ENCODE measurements at regions not wholly inside any gene's neighbourhood (a gene's known extent, or its start where the extent isn't known, plus 50 kb on each side); places are given as distances from the start of the nearest gene placed in this dataset.
A peak's percentile ranks its signal among the peaks of the same experiment; 100 is the strongest.

DNA sequence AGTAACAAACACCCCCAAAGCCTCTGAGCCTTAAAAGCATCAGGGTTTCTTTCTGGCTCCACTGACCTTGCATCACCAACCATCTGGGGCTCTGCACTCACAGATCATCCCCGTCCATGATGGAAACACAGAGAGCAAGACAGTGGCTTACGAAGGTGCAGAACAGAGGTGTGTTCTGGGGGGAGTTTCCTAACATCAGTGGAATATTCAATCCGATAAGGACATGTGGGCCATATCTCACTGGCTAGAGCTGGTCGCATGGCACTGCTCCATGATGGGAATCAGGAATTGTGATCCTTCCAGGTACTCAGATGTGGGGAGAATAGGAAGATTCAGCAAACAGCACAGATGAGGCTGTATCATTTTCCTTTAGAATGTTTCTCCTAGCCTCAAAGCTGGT is 457.2 kb downstream of the IRS2 start:
- H3K4me3 ChIP-seq: no peak overlapping the region
- no peaks in the 10 kb centered on the region for H3K27me3 ChIP-seq
- intact Hi-C loops (cut with DNase I): no loop called here
- no peaks in the 10 kb centered on the region for H3K4me1 ChIP-seq
- H3K27ac ChIP-seq: no peak overlapping the region
- H3K9me3 ChIP-seq: no peaks in the 10 kb centered on the region
- DNase-seq (no peak), ATAC-seq (no peak)
- TF ChIP-seq, protein P1, sequence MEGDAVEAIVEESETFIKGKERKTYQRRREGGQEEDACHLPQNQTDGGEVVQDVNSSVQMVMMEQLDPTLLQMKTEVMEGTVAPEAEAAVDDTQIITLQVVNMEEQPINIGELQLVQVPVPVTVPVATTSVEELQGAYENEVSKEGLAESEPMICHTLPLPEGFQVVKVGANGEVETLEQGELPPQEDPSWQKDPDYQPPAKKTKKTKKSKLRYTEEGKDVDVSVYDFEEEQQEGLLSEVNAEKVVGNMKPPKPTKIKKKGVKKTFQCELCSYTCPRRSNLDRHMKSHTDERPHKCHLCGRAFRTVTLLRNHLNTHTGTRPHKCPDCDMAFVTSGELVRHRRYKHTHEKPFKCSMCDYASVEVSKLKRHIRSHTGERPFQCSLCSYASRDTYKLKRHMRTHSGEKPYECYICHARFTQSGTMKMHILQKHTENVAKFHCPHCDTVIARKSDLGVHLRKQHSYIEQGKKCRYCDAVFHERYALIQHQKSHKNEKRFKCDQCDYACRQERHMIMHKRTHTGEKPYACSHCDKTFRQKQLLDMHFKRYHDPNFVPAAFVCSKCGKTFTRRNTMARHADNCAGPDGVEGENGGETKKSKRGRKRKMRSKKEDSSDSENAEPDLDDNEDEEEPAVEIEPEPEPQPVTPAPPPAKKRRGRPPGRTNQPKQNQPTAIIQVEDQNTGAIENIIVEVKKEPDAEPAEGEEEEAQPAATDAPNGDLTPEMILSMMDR (IDR thresholded peaks at IDR 0.05): no peak
- no peaks in the 10 kb centered on the region for H3K36me3 ChIP-seq

DNA sequence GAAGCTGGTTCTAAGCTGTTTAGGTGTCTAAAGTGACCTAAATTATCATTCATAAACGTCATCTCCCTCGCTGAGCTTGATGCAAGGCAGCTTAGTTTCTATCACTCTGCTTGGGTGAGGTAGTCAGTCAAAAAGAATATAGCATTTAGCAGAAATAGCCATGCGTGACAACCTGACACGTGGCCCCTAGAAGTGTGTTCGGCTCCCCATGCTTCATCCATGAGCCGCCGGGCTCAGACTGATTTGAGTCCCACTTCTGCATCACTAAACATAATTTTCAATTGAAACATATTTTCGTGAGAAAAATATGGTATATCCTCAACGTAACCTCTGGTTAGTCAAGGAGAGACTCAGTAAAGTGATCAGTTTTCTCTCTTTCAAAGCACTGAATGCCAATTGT is 459.8 kb downstream of the IRS2 start:
- H3K36me3 ChIP-seq: no peaks in the 10 kb centered on the region
- no peaks in the 10 kb centered on the region for H3K27me3 ChIP-seq
- intact Hi-C loops (cut with DNase I): no loop called here
- no peak overlapping the region for H3K27ac ChIP-seq
- no peak for ATAC-seq
- no peak for DNase-seq
- TF ChIP-seq, protein P1 (IDR thresholded peaks at IDR 0.05): no peak
- H3K4me3 ChIP-seq: no peak overlapping the region
- H3K4me1 ChIP-seq: no peaks in the 10 kb centered on the region
- no peaks in the 10 kb centered on the region for H3K9me3 ChIP-seq

DNA sequence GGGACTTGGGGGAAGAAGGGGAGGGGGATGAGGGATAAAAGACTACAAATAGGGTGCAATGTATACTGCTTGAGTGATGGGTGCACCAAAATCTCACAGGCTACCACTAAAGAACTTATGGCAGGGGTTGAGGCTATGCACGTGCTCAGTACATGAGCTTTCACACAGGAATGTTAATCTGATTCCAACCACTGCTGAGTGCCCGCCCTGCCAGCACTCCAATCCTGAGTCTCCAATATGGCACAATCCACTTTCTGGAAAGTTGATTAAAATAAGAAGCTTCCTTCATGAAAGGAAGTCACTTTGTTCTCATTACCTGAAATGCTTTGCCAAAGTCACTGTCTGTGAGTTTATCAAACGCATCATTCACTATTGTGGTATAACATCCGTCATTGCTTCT is 463.0 kb downstream of the IRS2 start:
- Histone ChIP-seq H3K27ac (no peak overlapping the region), H3K36me3 (no peaks in the 10 kb centered on the region), H3K9me3 (no peaks in the 10 kb centered on the region), H3K4me1 (no peaks in the 10 kb centered on the region), H3K27me3 (no peaks in the 10 kb centered on the region), H3K4me3 (no peak overlapping the region)
- TF ChIP-seq, protein P1 (IDR thresholded peaks at IDR 0.05): no peak
- ATAC-seq: no peak
- intact Hi-C loops (cut with DNase I): no loop called here
- DNase-seq: no peak

DNA sequence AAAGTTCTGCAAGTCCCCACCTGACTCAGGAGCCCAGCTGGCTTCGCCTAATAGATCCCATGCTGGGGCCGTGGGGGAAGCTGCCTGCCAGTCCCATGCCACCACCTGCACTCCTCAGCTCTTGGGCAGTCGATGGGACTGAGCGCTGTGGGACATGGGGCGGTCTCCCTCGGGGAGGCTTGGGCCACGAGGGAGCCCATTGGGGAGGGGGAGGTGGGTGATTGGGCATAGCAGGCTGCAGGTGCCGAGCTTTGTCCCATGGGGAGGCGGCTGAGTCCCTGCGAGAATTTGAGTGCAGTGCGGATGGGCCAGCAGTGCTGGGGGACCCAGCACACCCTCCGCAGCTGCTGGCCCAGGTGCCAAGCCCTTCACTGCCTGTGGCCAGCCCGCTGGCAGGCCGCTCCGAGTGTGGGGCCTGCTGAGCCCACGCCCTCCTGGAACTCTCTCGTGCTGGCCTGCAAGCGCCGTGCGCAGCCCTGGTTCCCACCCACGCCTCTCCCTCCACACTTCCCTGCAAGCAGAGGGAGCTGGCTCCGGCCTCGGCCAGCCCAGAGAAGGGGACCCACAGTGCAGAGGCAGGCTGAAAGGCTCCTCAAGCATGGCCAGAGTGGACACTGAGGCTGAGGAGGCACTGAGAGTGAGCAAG is 467.3 kb downstream of the IRS2 start:
- ATAC-seq (peak; percentile 13), DNase-seq (no peak)
- Histone ChIP-seq H3K36me3 (no peaks in the 10 kb centered on the region), H3K4me3 (no peak overlapping the region), H3K9me3 (no peaks in the 10 kb centered on the region), H3K27me3 (no peaks in the 10 kb centered on the region), H3K27ac (no peak overlapping the region), H3K4me1 (no peaks in the 10 kb centered on the region)
- TF ChIP-seq, protein P1 (IDR thresholded peaks at IDR 0.05): no peak
- intact Hi-C loops (cut with DNase I): no loop called here

DNA sequence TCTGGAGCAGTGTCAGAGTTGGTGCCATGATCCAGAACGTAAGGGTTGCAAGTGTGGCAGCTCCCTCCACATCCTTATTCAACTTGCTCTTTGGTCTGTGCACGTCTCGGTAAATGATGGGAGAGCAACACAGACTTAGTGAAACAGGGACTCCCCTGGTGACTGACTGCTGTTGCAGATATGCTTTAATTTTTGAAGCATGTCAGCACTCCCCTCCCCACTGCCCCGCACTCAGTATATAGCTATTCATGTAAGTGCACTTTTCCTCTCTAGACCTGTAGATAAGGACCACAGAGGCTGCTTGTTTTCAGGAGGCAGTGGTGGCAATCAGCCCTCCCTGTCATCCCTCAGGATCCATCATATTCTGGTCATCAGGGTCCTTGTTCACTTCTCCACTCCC is 470.9 kb downstream of the IRS2 start:
- Histone ChIP-seq H3K36me3 (no peaks in the 10 kb centered on the region), H3K4me1 (no peaks in the 10 kb centered on the region), H3K9me3 (no peaks in the 10 kb centered on the region), H3K27me3 (no peaks in the 10 kb centered on the region), H3K27ac (no peak overlapping the region), H3K4me3 (no peak overlapping the region)
- TF ChIP-seq, protein P1 (IDR thresholded peaks at IDR 0.05): no peak
- no peak for ATAC-seq
- intact Hi-C loops (cut with DNase I): no loop called here
- DNase-seq: no peak

DNA sequence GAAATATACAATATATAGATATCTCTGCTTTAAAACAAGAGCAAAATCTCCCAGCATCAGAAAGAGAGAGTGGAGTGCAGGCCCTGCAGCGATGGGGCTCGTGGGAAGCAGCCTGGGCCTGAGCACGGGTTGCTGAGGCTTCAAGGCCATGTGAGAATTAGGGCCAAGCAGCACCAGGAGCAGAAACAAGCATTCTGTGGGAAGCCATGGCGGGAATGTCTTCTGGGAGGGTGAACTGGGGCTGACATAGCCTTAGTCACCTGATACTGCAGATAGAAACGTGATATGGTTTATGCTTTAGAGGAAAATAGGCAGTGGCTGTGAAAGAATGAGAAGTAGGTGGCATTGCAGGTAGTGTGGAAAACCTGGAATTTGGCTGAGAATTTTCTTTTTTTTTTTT is 472.3 kb downstream of the IRS2 start:
- Histone ChIP-seq H3K4me3 (no peak overlapping the region), H3K27me3 (no peaks in the 10 kb centered on the region), H3K9me3 (no peaks in the 10 kb centered on the region), H3K4me1 (no peaks in the 10 kb centered on the region), H3K27ac (no peak overlapping the region), H3K36me3 (no peaks in the 10 kb centered on the region)
- TF ChIP-seq, protein P1 (IDR thresholded peaks at IDR 0.05): no peak
- intact Hi-C loops (cut with DNase I): no loop called here
- DNase-seq (no peak), ATAC-seq (no peak)

Data from upper lobe of right lung (tissue), 1 donor.